ENCODE measurements at regions not wholly inside any gene's neighbourhood (a gene's known extent, or its start where the extent isn't known, plus 50 kb on each side); places are given as distances from the start of the nearest gene placed in this dataset.

GRCh38 chr4:114773339-114773738 is 174.7 kb downstream of the UGT8 start:
- TF ChIP-seq EP300 (conservative IDR thresholded peaks at IDR 0.05; ENCODE audit: poor library complexity, severe bottlenecking) (no peak), CTCF (IDR thresholded peaks at IDR 0.05; ENCODE audit: poor library complexity, severe bottlenecking) (no peak), EZH2 (IDR thresholded peaks at IDR 0.05; ENCODE audit: borderline replicate concordance, insufficient read depth, low read length, poor library complexity, severe bottlenecking) (no peak), RAD21 (conservative IDR thresholded peaks at IDR 0.05) (no peak), TAF1 (IDR thresholded peaks at IDR 0.05; ENCODE audit: low read depth) (no peak), POLR2AphosphoS5 (IDR thresholded peaks at IDR 0.05) (no peak), REST (IDR thresholded peaks at IDR 0.05; ENCODE audit: borderline replicate concordance) (no peak)

All from neural cell (in vitro differentiated cells).